ENCODE measurements at regions not wholly inside any gene's neighbourhood (a gene's known extent, or its start where the extent isn't known, plus 50 kb on each side); places are given as distances from the start of the nearest gene placed in this dataset.

GRCh38 chr6:90913266-90913960 lies 326.5 kb upstream of the MAP3K7 start:
- TF ChIP-seq GATA3 (IDR thresholded peaks at IDR 0.05; ENCODE audit: low read depth, low read length) (no peak), GATA2 (IDR thresholded peaks at IDR 0.05; ENCODE audit: low read depth, low read length) (no peak)
